ENCODE measurements at regions not wholly inside any gene's neighbourhood (a gene's known extent, or its start where the extent isn't known, plus 50 kb on each side); places are given as distances from the start of the nearest gene placed in this dataset.

- no peak overlapping the region for H3K4me2 ChIP-seq (ENCODE audit: unreplicated experiment)
- no peaks in the 10 kb centered on the region for H3K27me3 ChIP-seq (replicated peaks; ENCODE audit: insufficient read depth)
- H4K20me1 ChIP-seq (ENCODE audit: insufficient read depth): no peaks in the 10 kb centered on the region
- H3K9me2 ChIP-seq (ENCODE audit: insufficient read depth): no peaks in the 10 kb centered on the region
- no peak overlapping the region for H3K9ac ChIP-seq
- H3K4me3 ChIP-seq: no peak overlapping the region
- no peak overlapping the region for H3K27ac ChIP-seq
- WGBS, 2 experiments (ENCODE audit: low coverage in 1 of 2, low lambda C conversion rate in 2 of 2, missing lambda C conversion rate in 2 of 2): 55 to 58% methylated on average over 5 of the region's 5 CpGs
- no peaks in the 10 kb centered on the region for H3K79me2 ChIP-seq (ENCODE audit: insufficient read depth)
- no peaks in the 10 kb centered on the region for H3F3A ChIP-seq (ENCODE audit: insufficient read depth)
- in situ Hi-C loops (cut with MboI): no loop called here
- H3K4me1 ChIP-seq (ENCODE audit: insufficient read depth): no peaks in the 10 kb centered on the region
- DNase-seq: peak; percentile 54
- no peaks in the 10 kb centered on the region for H3K9me3 ChIP-seq (ENCODE audit: low read depth)
- no peaks in the 10 kb centered on the region for H3K36me3 ChIP-seq (ENCODE audit: low read depth)
- H2AFZ ChIP-seq: no peak overlapping the region
- TF ChIP-seq EZH2phosphoT487 (IDR thresholded peaks at IDR 0.05; ENCODE audit: insufficient read depth, low read depth): no peak
- no peak for TF ChIP-seq EZH2 (IDR thresholded peaks at IDR 0.05; ENCODE audit: insufficient read depth, poor library complexity, severe bottlenecking)
Observed at GRCh38 chr2:20107776-20108175, 56.3 kb upstream of the LAPTM4A start.

DNA sequence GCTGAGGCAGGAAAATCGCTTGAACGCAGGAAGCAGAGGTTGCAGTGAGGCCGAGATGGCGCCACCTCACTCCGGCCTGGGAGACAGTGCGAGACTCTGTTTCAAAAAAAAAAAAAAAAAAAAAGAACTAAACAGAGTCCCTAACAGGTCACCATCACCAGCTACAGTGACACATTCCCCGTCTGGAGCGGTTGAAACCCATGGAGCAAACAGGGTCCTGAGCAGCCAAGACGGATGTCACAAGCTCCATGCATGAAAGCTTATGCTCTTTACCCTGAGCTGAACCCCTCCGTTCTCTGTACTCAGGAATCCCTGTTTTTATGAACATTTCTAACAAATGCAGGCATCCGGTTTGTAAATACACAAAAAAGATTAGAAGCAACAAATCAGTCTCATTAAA, 55.9 kb upstream of the LAPTM4A start:
- TF ChIP-seq EZH2phosphoT487 (IDR thresholded peaks at IDR 0.05; ENCODE audit: insufficient read depth, low read depth) (no peak), EZH2 (IDR thresholded peaks at IDR 0.05; ENCODE audit: insufficient read depth, poor library complexity, severe bottlenecking) (no peak)
- H3K9me2 ChIP-seq (ENCODE audit: insufficient read depth): no peaks in the 10 kb centered on the region
- H3K4me1 ChIP-seq (ENCODE audit: insufficient read depth): no peaks in the 10 kb centered on the region
- no peaks in the 10 kb centered on the region for H4K20me1 ChIP-seq (ENCODE audit: insufficient read depth)
- in situ Hi-C loops (cut with MboI): no loop called here
- H3K27me3 ChIP-seq (replicated peaks; ENCODE audit: insufficient read depth): no peaks in the 10 kb centered on the region
- H3K27ac ChIP-seq: no peak overlapping the region
- no peaks in the 10 kb centered on the region for H3F3A ChIP-seq (ENCODE audit: insufficient read depth)
- H3K79me2 ChIP-seq (ENCODE audit: insufficient read depth): no peaks in the 10 kb centered on the region
- no peak overlapping the region for H3K4me2 ChIP-seq (ENCODE audit: unreplicated experiment)
- DNase-seq: no peak
- H3K9ac ChIP-seq: no peak overlapping the region
- no peaks in the 10 kb centered on the region for H3K9me3 ChIP-seq (ENCODE audit: low read depth)
- no peak overlapping the region for H3K4me3 ChIP-seq
- H3K36me3 ChIP-seq (ENCODE audit: low read depth): no peaks in the 10 kb centered on the region
- 96 to 97% methylated on average over 11 of the region's 11 CpGs for WGBS, 2 experiments (ENCODE audit: low coverage in 1 of 2, low lambda C conversion rate in 2 of 2, missing lambda C conversion rate in 2 of 2)
- no peak overlapping the region for H2AFZ ChIP-seq

GRCh38 chr2:20106746-20107145, 55.3 kb upstream of the LAPTM4A start:
- Histone ChIP-seq H3K9me2 (ENCODE audit: insufficient read depth) (no peaks in the 10 kb centered on the region), H3K27me3 (replicated peaks; ENCODE audit: insufficient read depth) (no peaks in the 10 kb centered on the region), H3F3A (ENCODE audit: insufficient read depth) (no peaks in the 10 kb centered on the region), H3K9ac (no peak overlapping the region), H3K79me2 (ENCODE audit: insufficient read depth) (no peaks in the 10 kb centered on the region), H3K4me2 (ENCODE audit: unreplicated experiment) (no peak overlapping the region), H3K27ac (no peak overlapping the region), H3K4me3 (no peak overlapping the region), H2AFZ (no peak overlapping the region), H4K20me1 (ENCODE audit: insufficient read depth) (no peaks in the 10 kb centered on the region), H3K9me3 (ENCODE audit: low read depth) (no peaks in the 10 kb centered on the region), H3K4me1 (ENCODE audit: insufficient read depth) (no peaks in the 10 kb centered on the region), H3K36me3 (ENCODE audit: low read depth) (no peaks in the 10 kb centered on the region)
- DNase-seq: no peak
- TF ChIP-seq EZH2 (IDR thresholded peaks at IDR 0.05; ENCODE audit: insufficient read depth, poor library complexity, severe bottlenecking): no peak
- TF ChIP-seq EZH2phosphoT487 (IDR thresholded peaks at IDR 0.05; ENCODE audit: insufficient read depth, low read depth): no peak
- WGBS, 2 experiments (ENCODE audit: low coverage in 1 of 2, low lambda C conversion rate in 2 of 2, missing lambda C conversion rate in 2 of 2): 47 to 48% methylated on average over 11 to 34 of the region's 34 CpGs
- in situ Hi-C loops (cut with MboI): no loop called here

DNA sequence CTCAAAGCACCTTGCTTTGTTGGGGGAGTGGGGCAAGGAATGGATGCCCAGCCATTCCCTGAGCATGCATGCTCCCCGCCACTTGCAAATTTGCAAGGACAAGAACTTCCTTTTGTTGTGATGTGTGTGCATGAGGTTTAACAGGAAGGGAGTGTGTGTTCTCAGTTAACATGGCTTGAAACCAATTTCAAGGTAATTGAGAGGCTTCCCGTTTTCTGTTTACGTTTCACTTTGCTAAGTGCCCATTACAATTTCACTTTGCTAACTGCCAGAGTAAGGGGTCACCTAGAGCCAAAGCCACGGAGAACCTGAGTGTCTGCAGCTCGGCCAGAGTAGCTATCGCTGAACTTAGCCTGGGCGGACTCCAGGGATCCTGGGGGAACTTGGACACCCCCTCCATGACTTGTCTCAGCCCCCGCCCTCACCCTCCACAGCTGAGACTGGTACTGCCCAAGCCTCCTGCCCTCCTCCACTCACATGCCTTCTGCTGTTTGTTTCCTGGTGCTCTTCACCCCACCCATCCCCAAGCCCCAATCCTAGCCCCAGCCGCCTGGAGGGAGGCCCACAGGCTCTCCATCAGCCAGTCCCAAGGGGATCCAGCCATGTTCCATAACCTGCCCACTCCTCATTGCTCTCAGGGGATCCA, 53.6 kb upstream of the LAPTM4A start:
- Histone ChIP-seq H3K9me3 (ENCODE audit: low read depth) (no peaks in the 10 kb centered on the region), H3K27me3 (replicated peaks; ENCODE audit: insufficient read depth) (no peaks in the 10 kb centered on the region), H3K27ac (no peak overlapping the region), H3K4me1 (ENCODE audit: insufficient read depth) (no peaks in the 10 kb centered on the region), H3K9ac (no peak overlapping the region), H4K20me1 (ENCODE audit: insufficient read depth) (no peaks in the 10 kb centered on the region), H2AFZ (no peak overlapping the region), H3K79me2 (ENCODE audit: insufficient read depth) (no peaks in the 10 kb centered on the region), H3K4me3 (no peak overlapping the region), H3F3A (ENCODE audit: insufficient read depth) (no peaks in the 10 kb centered on the region), H3K9me2 (ENCODE audit: insufficient read depth) (no peaks in the 10 kb centered on the region), H3K36me3 (ENCODE audit: low read depth) (no peaks in the 10 kb centered on the region), H3K4me2 (ENCODE audit: unreplicated experiment) (no peak overlapping the region)
- TF ChIP-seq EZH2phosphoT487 (IDR thresholded peaks at IDR 0.05; ENCODE audit: insufficient read depth, low read depth) (no peak), EZH2 (IDR thresholded peaks at IDR 0.05; ENCODE audit: insufficient read depth, poor library complexity, severe bottlenecking) (no peak)
- no peak for DNase-seq
- 77 to 80% methylated on average over 8 to 9 of the region's 9 CpGs for WGBS, 2 experiments (ENCODE audit: low coverage in 1 of 2, low lambda C conversion rate in 2 of 2, missing lambda C conversion rate in 2 of 2)
- in situ Hi-C loops (cut with MboI): no loop called here

DNA sequence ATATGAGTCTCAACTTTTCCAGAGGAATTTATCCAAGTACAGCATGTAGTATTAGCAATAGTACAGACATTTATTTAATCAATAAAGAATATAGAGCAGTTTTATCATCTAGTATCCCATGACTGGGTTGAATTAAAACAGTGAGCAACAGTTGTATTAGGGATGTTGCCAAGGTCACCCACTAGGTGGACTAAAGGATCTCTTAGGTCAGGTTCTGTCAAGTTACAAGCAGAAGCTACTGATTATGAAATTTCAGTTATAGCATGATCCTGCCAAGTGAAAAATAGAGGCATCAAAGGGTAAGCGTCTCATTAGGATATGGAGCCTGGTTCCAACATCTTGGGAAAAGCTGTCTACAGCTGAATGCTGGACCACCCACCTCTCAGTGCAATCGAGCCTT, 52.1 kb upstream of the LAPTM4A start:
- WGBS, 2 experiments (ENCODE audit: low coverage in 1 of 2, low lambda C conversion rate in 2 of 2, missing lambda C conversion rate in 2 of 2): 32 to 36% methylated on average over 2 of the region's 2 CpGs
- Histone ChIP-seq H3K36me3 (ENCODE audit: low read depth) (no peaks in the 10 kb centered on the region), H3K27me3 (replicated peaks; ENCODE audit: insufficient read depth) (no peaks in the 10 kb centered on the region), H3K9me2 (ENCODE audit: insufficient read depth) (no peaks in the 10 kb centered on the region), H4K20me1 (ENCODE audit: insufficient read depth) (no peaks in the 10 kb centered on the region), H3K27ac (no peak overlapping the region), H3K9ac (no peak overlapping the region), H3K4me2 (ENCODE audit: unreplicated experiment) (no peak overlapping the region), H3K79me2 (ENCODE audit: insufficient read depth) (no peaks in the 10 kb centered on the region), H3F3A (ENCODE audit: insufficient read depth) (no peaks in the 10 kb centered on the region), H3K4me3 (no peak overlapping the region), H3K9me3 (ENCODE audit: low read depth) (no peaks in the 10 kb centered on the region), H2AFZ (no peak overlapping the region), H3K4me1 (ENCODE audit: insufficient read depth) (no peaks in the 10 kb centered on the region)
- TF ChIP-seq EZH2phosphoT487 (IDR thresholded peaks at IDR 0.05; ENCODE audit: insufficient read depth, low read depth) (no peak), EZH2 (IDR thresholded peaks at IDR 0.05; ENCODE audit: insufficient read depth, poor library complexity, severe bottlenecking) (no peak)
- in situ Hi-C loops (cut with MboI): no loop called here
- DNase-seq: peak; percentile 48

Measured in GM23248 (cell line).